OCI-M2 (cell line): ENCODE measurements at regions not wholly inside any gene's neighbourhood (a gene's known extent, or its start where the extent isn't known, plus 50 kb on each side); places are given as distances from the start of the nearest gene placed in this dataset.

ENCODE experiments used
- DNase-seq: peaks from one replicate; lab custom pipeline; 2025; ENCODE audit not compliant: unreplicated experiment; lab: John Stamatoyannopoulos, UW

- DNase-seq, result no peak
Measured at GRCh38 chrX:39205467-39205866, 404.2 kb downstream of the MID1IP1 start.

GRCh38 chrX:39206399-39207145 is 405.3 kb downstream of the MID1IP1 start:
- no peak for DNase-seq

GRCh38 chrX:39211501-39211900 is 410.2 kb downstream of the MID1IP1 start:
- DNase-seq, result no peak

GRCh38 chrX:39212456-39212855 is 411.2 kb downstream of the MID1IP1 start:
- no peak for DNase-seq

- no peak for DNase-seq
Measured at GRCh38 chrX:39214387-39215126, 413.3 kb downstream of the MID1IP1 start.

GRCh38 chrX:39220952-39221351 is 419.7 kb downstream of the MID1IP1 start:
- DNase-seq, result no peak

GRCh38 chrX:39222346-39223113 is 421.3 kb downstream of the MID1IP1 start:
- DNase-seq, result no peak

GRCh38 chrX:39226251-39226650 is 425.0 kb downstream of the MID1IP1 start:
- DNase-seq, result no peak

- DNase-seq, result no peak
Measured at GRCh38 chrX:39227371-39227770, 426.1 kb downstream of the MID1IP1 start.

- no peak for DNase-seq
Measured at GRCh38 chrX:39238006-39238405, 436.7 kb downstream of the MID1IP1 start.

- no peak for DNase-seq
Measured at GRCh38 chrX:39242187-39242586, 440.9 kb downstream of the MID1IP1 start.

GRCh38 chrX:39244147-39244546 is 442.9 kb downstream of the MID1IP1 start:
- DNase-seq, result no peak

- DNase-seq, result no peak
Measured at GRCh38 chrX:39245024-39245423, 443.8 kb downstream of the MID1IP1 start.

GRCh38 chrX:39247536-39247935 is 446.3 kb downstream of the MID1IP1 start:
- no peak for DNase-seq

GRCh38 chrX:39248330-39248729 is 447.1 kb downstream of the MID1IP1 start:
- DNase-seq, result no peak

- no peak for DNase-seq
Measured at GRCh38 chrX:39249999-39250398, 448.7 kb downstream of the MID1IP1 start.

- DNase-seq, result no peak
Measured at GRCh38 chrX:39251995-39252394, 450.7 kb downstream of the MID1IP1 start.

GRCh38 chrX:39253551-39253950 is 452.3 kb downstream of the MID1IP1 start:
- DNase-seq, result no peak

GRCh38 chrX:39258331-39258730 is 457.1 kb downstream of the MID1IP1 start:
- no peak for DNase-seq

GRCh38 chrX:39260965-39261364 is 459.7 kb downstream of the MID1IP1 start:
- no peak for DNase-seq

- DNase-seq, result no peak
Measured at GRCh38 chrX:39261446-39262147, 460.3 kb downstream of the MID1IP1 start.
